Calu3 (cell line): ENCODE measurements at regions not wholly inside any gene's neighbourhood (a gene's known extent, or its start where the extent isn't known, plus 50 kb on each side); places are given as distances from the start of the nearest gene placed in this dataset.

Experiments
- BruUV-seq: library from RNA; stranded (reverse); fragments of 400-500 nt; replicated peaks from 2 replicates; lab custom pipeline; 2021; lab: Mats Ljungman, UMichigan
- CTCF ChIA-PET: fragments of 300-600 bp; sonication (Branson Sonifier 250); formaldehyde crosslinking; loops from one replicate; lab custom pipeline; 2022; ENCODE audit warnings: antibody characterized with exemption; lab: Charles Lee
- DNase-seq: peaks from one replicate; pipeline ENCODE4 v3.0.0; 2022
- H3K27ac Mint-ChIP-seq: one replicate; pipeline ENCODE4 v1.8.0; 2022; ENCODE audit warnings: mixed read lengths; ENCODE audit not compliant: unreplicated experiment
- H3K27me3 Mint-ChIP-seq: one replicate; pipeline ENCODE4 v1.8.0; 2022; ENCODE audit warnings: mixed read lengths; ENCODE audit not compliant: unreplicated experiment
- H3K36me3 Mint-ChIP-seq: one replicate; pipeline ENCODE4 v1.8.0; 2022; ENCODE audit warnings: mild to moderate bottlenecking, moderate library complexity, mixed read lengths; ENCODE audit not compliant: insufficient read depth, unreplicated experiment
- H3K4me1 Mint-ChIP-seq: one replicate; pipeline ENCODE4 v1.8.0; 2022; ENCODE audit warnings: mild to moderate bottlenecking, low read depth, mixed read lengths; ENCODE audit not compliant: unreplicated experiment
- H3K4me3 Mint-ChIP-seq: one replicate; pipeline ENCODE4 v1.8.0; 2022; ENCODE audit warnings: mild to moderate bottlenecking, low read depth, moderate library complexity, mixed read lengths; ENCODE audit not compliant: unreplicated experiment
- H3K9me3 Mint-ChIP-seq: one replicate; pipeline ENCODE4 v1.8.0; 2022; ENCODE audit warnings: low read depth, mixed read lengths; ENCODE audit not compliant: unreplicated experiment
- intact Hi-C: fragments of 100-400 bp; cut with micrococcal nuclease; formaldehyde crosslinking; loops from one replicate; pipeline ENCODE4 v1.10.0; 2022; ENCODE audit not compliant: unreplicated experiment
- TF ChIP-seq, protein P1 (sequence below): fragments of 200-600 bp; IDR thresholded peaks from one replicate; pipeline ENCODE4 v1.8.0; 2022; ENCODE audit warnings: antibody characterized with exemption; ENCODE audit not compliant: unreplicated experiment

DNA sequence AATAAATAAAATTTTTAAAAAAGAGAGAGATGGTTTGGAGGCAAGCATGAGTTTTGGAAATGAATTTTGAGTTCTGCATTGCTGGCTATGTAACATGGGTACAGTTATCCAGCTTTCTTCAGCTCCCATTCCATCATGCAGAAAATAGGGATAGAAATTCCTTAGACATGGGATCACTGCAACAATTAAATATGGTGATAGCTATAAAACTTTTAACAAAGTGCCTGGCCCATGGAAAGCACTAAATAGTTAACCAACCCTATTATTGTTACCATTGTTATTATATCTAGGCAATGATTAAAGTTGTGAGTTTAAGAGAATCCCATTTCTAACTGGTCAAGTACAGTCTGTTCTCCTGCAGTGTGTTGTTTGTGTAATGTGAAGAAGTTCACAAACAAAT lies 115.4 kb upstream of the GAS1 start:
- BruUV-seq: no TSS peak

GRCh38 chr9:87063246-87063645 lies 115.9 kb upstream of the GAS1 start:
- no peaks in the 10 kb centered on the region for H3K4me1 Mint-ChIP-seq

More for the DNA sequence above, 115.4 kb upstream of the GAS1 start:
- no peaks in the 10 kb centered on the region for H3K9me3 Mint-ChIP-seq
- no peaks in the 10 kb centered on the region for H3K4me1 Mint-ChIP-seq
- no peak overlapping the region for H3K27ac Mint-ChIP-seq
- H3K4me3 Mint-ChIP-seq: no peak overlapping the region
- CTCF ChIA-PET: no interaction called here
- TF ChIP-seq, protein P1, sequence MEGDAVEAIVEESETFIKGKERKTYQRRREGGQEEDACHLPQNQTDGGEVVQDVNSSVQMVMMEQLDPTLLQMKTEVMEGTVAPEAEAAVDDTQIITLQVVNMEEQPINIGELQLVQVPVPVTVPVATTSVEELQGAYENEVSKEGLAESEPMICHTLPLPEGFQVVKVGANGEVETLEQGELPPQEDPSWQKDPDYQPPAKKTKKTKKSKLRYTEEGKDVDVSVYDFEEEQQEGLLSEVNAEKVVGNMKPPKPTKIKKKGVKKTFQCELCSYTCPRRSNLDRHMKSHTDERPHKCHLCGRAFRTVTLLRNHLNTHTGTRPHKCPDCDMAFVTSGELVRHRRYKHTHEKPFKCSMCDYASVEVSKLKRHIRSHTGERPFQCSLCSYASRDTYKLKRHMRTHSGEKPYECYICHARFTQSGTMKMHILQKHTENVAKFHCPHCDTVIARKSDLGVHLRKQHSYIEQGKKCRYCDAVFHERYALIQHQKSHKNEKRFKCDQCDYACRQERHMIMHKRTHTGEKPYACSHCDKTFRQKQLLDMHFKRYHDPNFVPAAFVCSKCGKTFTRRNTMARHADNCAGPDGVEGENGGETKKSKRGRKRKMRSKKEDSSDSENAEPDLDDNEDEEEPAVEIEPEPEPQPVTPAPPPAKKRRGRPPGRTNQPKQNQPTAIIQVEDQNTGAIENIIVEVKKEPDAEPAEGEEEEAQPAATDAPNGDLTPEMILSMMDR: no peak
- DNase-seq: no peak
- intact Hi-C loops: no loop called here
- H3K27me3 Mint-ChIP-seq: peaks cover 70% of the 10 kb centered on the region
- H3K36me3 Mint-ChIP-seq: no peaks in the 10 kb centered on the region

GRCh38 chr9:87063871-87064270 lies 116.6 kb upstream of the GAS1 start:
- H3K27ac Mint-ChIP-seq: no peak overlapping the region
- CTCF ChIA-PET: no interaction called here
- no peaks in the 10 kb centered on the region for H3K36me3 Mint-ChIP-seq
- no peaks in the 10 kb centered on the region for H3K4me1 Mint-ChIP-seq
- no TSS peak for BruUV-seq
- TF ChIP-seq, protein P1: no peak
- no peak overlapping the region for H3K4me3 Mint-ChIP-seq
- intact Hi-C loops: no loop called here
- no peak for DNase-seq
- H3K27me3 Mint-ChIP-seq: peaks cover 61% of the 10 kb centered on the region
- H3K9me3 Mint-ChIP-seq: no peaks in the 10 kb centered on the region

More at GRCh38 chr9:87063246-87063645, 115.9 kb upstream of the GAS1 start:
- Mint-ChIP-seq H3K4me3 (no peak overlapping the region), H3K27ac (no peak overlapping the region), H3K27me3 (peaks cover 67% of the 10 kb centered on the region), H3K36me3 (no peaks in the 10 kb centered on the region), H3K9me3 (no peaks in the 10 kb centered on the region)
- BruUV-seq: no TSS peak
- DNase-seq: no peak
- TF ChIP-seq, protein P1: no peak
- intact Hi-C loops: no loop called here
- CTCF ChIA-PET: no interaction called here

GRCh38 chr9:87064311-87064710 lies 117.0 kb upstream of the GAS1 start:
- no TSS peak for BruUV-seq
- H3K4me3 Mint-ChIP-seq: no peak overlapping the region
- H3K9me3 Mint-ChIP-seq: no peaks in the 10 kb centered on the region
- DNase-seq: no peak
- no peaks in the 10 kb centered on the region for H3K4me1 Mint-ChIP-seq
- no peaks in the 10 kb centered on the region for H3K36me3 Mint-ChIP-seq
- no peak overlapping the region for H3K27ac Mint-ChIP-seq
- TF ChIP-seq, protein P1: no peak
- intact Hi-C loops: no loop called here
- H3K27me3 Mint-ChIP-seq: peaks cover 56% of the 10 kb centered on the region
- CTCF ChIA-PET: no interaction called here
